NT2/D1 (cell line): ENCODE measurements at regions not wholly inside any gene's neighbourhood (a gene's known extent, or its start where the extent isn't known, plus 50 kb on each side); places are given as distances from the start of the nearest gene placed in this dataset.

Experiments used
- SUZ12 ChIP-seq: IDR thresholded peaks from 2 replicates; pipeline ENCODE4 v1.6.1; 2011; ENCODE audit not compliant: insufficient read length, insufficient read depth; ENCODE audit errors: extremely low read depth
- YY1 ChIP-seq: IDR thresholded peaks from 2 replicates; pipeline ENCODE4 v1.6.1; 2011; ENCODE audit not compliant: insufficient read length, insufficient read depth
- ZNF274 ChIP-seq: IDR thresholded peaks from 2 replicates; pipeline ENCODE4 v1.6.1; 2011; ENCODE audit warnings: mild to moderate bottlenecking, low read depth, low read length

DNA sequence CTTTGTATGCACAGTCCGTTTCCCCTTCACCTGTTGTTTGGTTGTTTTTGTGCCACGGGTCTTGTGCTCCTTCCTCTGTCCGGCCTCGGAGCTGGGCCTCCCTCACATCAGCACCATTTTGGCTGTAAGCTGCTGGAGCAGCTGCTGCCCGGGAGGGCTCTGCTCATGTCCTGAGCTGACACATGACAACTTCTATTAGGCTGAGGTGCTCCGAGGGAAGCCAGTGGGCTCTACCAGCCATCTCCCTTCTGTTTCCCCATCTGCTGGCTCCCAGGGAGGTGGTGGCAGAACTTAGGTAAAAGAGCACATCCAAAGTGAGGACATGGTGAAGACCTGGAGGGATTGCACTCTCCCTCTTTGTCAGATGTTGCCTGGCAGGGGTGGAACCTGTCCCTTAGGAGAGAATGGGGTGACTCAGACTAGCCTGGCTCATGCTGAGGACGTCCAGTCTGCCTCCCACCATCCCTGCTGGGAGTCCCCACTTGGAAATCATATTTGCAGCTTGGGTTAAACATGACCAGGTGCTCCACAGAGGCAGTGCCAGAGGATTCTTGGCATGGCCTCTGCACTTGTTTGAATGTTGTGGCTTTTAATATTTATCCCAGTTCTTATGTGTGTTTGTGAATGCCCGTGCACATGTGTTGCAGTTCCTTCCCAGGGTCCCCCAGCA, 49.8 kb upstream of the TNP1 start:
- TF ChIP-seq YY1 (no peak), SUZ12 (no peak), ZNF274 (no peak)
